HK-2 (cell line): ENCODE measurements at regions not wholly inside any gene's neighbourhood (a gene's known extent, or its start where the extent isn't known, plus 50 kb on each side); places are given as distances from the start of the nearest gene placed in this dataset.
"Not testable (repeated sequence)": the region's sequence is repeated elsewhere in the genome, so short reads cannot be mapped to it uniquely, and the experiment has no call there.

Experiments
- DNase-seq: peaks from one replicate; pipeline ENCODE4 v3.0.0-alpha.2; 2018; ENCODE audit not compliant: unreplicated experiment

DNA sequence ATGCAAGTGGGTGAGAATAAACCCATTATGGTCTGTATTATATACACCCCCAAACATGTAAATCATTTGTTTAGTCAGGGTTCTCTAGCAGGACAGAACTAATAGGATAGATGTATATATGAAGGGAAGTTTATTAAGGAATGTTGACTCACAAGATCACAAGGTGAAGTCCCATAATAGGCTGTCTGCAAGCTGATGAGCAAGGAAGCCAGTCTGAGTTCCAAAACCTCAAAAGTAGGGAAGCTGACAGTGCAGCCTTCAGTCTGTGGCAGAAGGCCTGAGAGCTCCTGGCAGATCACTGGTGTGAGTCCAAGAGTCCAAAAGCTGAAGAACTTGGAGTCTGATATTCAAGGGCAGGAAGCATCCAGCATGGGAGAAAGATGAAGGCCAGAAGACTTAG lies 270.8 kb upstream of the PRICKLE1 start:
- not testable (repeated sequence) for DNase-seq

DNA sequence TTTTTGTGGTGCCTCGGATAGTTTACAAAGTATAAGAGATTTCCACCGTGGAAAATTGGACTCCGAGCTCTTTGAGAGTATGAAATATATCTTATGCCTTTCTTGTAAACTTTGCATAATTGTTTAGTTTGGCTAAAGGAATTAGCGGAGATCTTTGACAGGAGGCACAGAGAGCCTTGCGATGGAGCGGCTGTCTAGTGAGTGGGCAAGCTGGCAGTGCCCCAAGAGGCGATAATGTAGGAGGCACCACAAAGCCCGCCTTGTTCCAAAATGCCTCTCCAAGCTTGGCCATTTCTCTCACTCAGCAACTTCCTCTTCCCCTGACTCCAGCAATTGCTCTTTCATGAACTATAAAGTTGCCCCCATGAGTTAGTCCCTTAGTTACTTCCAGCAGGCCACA lies 270.1 kb upstream of the PRICKLE1 start:
- DNase-seq: no peak

DNA sequence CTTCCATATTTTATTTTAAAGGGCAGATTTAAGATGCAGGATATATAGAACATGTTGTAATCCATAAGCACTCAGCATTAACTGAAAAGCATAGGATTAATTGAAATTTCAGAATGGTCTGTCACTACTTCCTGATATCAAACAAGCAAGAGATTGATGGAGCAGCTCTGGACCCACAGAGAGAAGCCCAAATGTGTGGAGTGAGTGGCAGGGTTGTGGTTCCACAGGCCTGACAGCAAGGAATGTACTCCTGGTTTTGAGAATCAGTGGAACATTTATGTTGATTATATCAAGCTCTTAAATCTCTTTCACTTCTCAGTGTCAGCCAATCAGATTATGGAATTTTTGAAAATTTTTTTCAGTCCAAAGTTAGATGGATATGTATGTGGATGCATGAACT lies 267.6 kb upstream of the PRICKLE1 start:
- no peak for DNase-seq

DNA sequence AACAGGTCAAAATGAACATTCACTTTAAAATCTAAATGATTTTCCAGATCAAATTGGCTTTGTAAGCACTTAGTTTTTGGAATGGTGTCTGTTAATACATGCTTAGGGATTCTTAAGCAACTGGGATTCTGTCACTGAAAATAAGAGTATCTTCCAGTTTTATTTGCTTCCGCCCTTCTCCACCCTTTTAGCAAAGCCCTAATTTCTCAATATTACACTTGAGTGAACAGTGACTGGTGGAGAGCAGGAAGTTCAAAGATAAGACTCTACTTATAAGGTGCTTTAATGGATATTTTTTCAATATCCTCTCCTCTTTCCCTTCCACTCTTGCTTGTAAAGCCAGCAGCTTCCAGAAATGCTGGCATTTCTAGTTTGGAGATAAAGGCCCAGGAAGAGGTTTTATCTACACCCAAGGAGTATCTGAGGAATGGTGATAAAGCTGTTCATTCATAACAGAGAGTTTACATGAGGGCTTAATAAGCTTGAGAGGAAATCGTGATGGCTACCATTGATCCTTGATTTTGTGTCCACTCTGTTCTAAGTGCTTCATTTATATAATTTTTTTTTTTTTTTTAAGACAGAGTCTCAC lies 265.9 kb upstream of the PRICKLE1 start:
- no peak for DNase-seq

DNA sequence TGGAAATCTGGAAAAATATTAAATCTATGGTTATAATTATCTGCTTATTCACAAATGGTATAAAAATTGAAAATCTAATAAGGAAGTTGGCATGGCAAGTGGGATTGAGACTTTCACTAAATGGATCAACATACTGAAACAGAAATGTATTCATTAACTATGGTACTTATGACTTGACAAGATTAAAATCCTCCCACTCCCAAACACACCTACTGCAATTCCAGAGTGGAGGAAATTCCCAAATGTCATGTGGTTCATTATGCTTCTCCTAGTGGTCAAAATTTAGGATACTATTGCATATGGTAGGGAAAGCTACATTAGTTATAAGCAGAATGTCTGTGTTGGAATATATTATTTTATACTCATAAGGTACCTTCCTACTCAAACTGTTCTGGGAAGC lies 265.3 kb upstream of the PRICKLE1 start:
- no peak for DNase-seq

DNA sequence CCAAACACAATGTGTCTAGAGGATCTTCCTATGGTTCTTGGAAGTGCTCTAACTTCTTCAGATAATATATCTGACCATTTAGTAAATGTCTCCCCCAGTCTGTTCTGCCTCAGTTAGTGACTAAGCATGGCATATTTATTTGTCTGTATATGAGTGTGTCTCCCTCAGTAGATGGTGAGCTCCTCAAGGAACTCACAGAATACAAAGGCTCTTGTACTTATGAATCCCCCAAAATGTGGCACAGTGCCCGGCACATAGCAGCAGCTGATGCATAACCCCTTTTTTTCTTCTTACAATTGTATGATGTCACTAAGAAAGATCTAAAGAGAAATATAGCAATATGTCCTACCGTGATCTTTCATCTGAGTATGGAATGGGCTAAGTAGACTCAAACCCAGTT lies 264.7 kb upstream of the PRICKLE1 start:
- DNase-seq: no peak

DNA sequence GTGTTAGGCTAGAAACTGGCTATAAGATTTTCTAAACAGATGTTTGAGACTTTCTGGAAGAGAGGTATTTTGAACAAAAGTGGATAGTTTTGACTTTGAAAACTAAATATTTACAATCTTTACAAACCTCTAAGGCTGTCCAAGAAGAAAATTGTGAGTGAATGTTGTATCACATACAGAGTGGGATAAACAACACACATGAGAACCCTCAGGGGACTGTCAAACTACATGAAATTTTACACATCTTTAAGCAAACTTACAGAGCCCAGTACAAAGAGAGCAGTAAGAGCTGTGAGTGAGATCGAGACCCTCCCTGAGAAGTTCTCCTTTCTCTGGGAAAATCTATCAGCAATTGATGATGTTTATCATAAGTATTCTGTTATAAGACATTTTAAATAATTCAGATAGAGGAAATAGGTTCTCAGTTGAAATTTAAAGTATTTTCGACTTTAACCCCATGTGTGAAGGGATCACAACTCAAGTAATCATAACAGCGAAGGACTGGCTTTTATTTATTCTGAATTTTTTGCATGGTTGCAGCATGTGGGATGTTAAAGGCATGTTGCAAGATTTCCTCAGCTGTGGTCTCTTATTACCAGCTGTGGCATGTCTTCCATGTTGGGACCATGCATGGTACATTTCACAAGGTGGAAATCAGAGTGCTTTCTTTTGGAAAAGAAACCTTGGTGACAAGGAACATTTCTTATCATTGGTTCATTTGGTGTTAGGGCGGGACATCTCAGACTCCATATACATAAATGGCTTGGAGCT lies 264.0 kb upstream of the PRICKLE1 start:
- no peak for DNase-seq

DNA sequence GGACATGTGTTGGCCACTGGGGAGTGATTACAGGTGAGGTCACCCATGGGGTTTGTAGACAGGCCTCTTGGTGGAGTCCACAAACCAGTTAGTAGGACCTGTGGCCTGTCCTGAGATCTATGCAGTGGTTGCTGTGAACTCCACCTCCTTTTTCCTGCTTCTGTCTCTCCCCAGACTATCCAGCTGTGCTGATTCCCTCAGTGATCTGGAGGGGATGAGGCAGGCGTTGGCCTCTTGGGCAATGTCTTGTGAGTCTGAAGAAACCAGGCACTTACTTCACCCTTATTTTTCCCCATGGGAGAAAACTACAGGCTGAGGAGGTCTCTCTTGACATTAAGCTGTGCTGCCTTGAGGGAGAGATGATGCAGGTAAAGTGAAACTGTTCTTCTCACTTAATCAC lies 257.2 kb upstream of the PRICKLE1 start:
- no peak for DNase-seq

DNA sequence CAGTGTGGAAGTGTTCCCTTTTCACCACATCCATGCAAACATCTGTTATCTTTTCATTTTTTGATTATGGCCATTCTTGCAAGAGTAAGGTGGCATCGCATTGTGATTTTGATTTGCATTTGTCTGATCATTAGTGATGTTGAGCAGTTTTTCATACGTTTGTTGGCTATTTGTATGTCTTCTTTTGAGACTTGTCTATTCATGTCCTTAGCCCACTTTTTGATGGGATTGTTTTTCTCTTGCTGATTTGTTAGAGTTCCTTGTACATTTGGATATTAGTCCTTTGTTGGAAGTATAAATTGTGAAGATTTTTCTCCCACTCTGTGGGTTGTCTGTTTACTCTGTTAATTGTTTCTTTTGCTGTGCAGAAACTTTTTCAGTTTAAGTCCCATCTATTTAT lies 244.5 kb upstream of the PRICKLE1 start:
- DNase-seq: no peak

DNA sequence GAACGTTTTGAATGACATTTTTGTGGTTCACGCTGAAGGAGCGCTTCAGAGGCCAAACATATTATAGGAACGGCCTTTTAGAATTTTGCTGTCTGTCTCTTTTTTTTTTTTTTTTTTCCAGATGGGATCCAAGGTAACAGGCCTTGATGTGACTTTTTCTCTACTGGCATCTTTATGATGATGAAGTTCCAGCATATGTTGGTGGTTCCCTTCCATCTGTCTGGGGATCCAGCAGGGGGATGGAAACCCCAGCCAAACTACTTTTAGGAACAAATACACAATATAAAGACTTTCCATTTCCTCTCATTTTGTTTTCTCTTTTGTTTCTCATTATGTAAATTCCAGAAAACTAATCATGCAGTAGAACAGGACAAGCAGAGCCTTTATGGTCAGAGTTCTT lies 239.3 kb upstream of the PRICKLE1 start:
- no peak for DNase-seq

DNA sequence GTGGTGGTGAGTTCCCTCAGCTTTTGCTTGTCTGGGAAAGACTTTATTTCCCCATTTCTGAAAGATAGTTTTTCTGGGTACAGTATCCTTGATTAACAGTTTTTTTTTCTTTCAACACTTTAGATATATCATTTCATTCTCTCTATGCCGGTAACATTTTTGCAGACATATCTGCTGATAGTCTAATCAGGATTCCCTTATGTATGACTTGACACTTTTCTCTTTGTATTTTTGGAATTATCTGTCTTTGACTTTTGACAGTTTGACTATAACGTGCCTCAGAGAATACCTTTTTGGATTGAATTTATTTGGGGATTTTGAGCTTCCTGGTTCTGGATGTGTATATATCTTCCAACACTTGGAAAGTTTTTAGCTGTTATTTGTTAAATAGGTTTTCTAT lies 234.8 kb upstream of the PRICKLE1 start:
- DNase-seq: no peak

DNA sequence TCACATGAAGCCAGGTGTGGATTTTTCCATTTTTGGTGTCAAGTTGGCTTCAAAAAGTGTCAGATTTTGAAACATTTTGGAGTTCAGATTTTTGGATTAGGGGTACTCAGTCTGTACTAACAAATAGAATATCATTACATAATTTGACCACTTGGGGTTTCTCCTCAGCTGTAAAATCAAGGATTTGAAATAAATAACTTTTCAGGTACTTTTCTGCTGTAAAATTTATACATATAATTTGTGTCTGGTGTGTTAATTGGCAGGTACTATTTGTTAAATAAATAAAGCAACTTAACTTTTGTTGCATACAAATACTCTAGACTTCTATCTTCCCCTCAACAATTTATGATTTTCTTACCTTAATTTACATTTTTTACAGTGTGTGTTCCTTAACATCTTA lies 234.1 kb upstream of the PRICKLE1 start:
- DNase-seq: no peak

DNA sequence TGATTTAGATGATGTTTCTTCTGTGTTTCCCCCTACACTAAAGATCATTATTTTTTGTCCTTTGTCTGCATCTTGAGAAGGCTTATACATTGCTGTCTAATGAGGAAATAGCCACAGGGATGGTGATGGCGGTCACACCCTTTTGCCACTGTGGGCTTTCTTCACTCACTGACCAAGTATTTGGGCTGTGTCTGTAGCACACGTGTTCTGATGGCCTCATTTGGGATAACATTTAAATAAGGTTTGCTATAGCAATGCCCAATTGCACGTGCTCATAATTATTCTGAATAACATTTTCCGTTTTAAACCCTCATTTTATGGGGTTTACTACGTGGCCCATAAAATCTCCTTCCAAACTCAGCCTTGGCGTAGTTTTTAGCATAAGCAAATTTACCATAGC lies 230.3 kb upstream of the PRICKLE1 start:
- DNase-seq: no peak

DNA sequence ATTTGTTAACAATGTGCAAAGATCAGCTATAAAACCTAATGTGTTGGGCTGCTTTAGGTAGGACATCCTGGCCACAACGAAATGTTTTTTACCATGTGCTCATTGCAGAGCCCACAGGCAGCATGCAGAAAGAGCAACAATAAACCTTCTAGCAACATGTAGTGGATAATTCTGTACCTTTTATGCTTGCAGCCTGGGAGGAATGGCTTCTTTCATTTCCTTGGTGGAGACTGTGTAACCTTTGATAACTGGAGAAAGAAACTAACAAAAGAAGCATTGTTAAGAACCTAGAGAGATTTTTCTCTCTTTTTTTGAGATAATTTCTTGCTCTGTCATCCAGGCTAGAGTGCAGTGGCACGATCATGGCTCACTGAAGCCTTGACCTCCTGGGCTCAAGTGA lies 225.5 kb upstream of the PRICKLE1 start:
- DNase-seq: no peak

DNA sequence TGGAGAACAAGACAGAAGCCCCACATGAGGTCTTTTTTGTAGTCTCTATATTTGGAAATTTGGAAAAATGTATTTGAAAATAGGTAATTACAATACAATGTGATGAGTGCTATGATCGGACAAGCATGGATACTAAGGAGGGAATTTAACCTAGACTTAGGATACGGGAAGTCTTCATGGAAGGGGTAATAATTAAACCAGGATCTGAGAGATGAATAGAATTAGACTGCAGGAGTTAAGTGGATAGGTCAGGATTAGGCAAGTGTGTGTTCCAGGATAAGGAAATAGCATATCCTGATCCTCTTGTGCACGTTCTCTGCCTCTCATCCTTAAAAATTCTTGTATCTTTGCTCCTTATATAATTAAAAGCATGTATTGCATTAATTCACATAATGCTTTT lies 223.3 kb upstream of the PRICKLE1 start:
- no peak for DNase-seq

DNA sequence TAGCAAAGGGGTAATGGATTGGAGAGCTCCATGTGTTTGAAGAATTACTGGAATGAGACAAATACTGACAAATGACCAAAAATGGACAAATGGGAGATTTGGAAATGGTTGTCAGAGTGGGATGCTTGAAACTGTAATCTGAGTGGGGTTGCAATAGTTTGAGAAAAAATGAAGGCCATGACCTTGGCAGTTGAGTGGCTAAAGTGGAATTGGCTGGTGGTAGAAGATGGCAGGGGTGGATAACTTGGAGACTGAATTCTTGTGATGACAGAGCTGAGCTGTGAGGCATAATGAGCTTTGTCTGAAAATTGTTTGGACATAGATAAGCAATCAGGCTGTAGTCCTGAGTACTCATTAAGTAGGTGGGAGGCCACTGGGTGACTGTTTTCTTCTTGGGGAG lies 222.5 kb upstream of the PRICKLE1 start:
- no peak for DNase-seq

DNA sequence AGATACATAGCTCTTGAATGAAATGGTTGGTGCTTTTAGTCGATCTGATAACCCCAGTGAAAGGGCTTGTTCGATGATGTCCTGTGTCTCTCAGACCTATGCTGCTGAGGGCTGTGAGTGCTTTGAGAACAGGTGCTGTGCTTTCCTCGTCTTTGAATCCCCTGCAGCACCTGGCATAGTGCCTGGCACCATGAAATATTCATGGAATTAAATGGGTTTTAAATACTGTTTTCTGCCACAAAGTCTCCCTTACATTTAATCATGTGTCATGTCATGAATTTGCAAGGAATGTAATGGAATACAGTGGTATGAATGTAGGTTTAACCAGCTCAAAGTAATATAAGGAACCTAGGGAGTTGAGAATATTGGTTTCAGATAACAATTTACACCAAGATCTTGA lies 220.5 kb upstream of the PRICKLE1 start:
- DNase-seq: no peak

DNA sequence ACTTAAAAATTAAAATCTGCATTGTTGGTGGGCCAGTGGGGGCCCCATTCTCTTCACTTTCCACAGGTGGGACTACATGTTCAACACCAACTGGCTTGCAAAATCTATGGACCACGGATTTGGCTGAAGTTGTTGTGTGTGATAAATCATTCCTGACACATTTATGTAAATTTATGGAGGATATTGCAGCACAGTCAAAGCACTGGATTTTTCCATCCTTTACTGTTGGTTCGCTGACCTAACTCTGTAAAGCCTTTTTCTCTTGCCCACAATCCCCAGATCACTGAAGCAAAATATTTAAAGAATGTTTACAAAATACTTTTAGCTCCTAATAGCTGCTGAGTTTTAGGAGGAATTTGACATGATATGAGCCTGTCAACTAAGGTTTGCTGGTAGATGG lies 219.7 kb upstream of the PRICKLE1 start:
- no peak for DNase-seq

DNA sequence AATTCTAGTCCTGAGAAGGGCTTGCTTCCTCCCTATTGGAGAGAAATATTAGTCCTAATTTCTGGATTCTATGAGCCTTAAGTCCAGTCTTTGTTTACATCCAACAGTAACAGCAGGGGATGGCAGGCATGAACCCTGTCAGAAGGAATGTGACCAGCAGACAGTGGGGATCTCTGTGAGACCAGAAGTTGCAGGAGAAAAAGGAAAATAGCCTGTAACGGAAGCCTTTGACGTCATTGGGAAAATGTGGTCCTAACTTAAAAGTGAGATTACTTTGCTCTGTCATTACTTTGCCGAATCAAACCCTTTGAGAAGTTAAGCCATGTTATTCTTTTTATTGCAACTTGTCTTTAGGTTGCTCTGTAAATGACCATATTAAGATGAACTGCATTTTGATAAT lies 218.2 kb upstream of the PRICKLE1 start:
- DNase-seq: no peak

DNA sequence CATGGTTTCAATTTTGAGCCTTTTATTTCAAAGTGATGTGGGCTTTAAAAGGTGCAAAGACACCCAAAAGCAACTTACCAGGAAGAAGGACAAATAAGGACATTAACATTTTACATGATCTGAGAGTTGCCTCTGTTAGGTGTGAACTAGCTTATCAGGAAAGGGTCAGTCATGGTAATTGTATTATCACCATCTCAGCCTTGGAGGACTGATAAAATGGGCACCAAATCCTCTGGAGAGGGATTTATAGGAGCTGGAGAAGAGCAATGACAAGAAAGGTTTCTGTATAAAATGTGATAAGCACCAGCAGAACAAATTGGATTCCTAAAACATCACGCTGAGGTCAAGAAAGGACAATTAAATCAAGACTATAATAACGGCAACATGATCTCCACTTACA lies 217.7 kb upstream of the PRICKLE1 start:
- DNase-seq: no peak

DNA sequence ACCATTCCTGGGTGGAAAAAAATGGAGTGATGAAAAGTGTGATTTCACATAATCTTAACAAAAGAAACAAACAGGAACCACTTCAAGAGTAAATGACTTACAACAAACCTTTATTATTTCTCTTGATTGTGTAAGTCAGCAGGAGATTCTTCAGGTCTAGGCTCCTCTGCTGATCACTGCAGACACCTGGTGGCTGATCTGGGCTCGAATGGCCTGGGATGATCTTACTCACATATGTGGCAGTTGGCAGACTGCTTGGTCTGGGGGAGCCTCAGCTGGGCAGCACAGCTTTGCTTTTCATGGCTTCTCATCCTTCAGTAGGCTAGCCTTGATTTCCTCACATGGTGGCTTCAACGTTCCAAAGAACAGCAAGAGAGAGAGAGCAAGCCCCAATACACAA lies 215.4 kb upstream of the PRICKLE1 start:
- no peak for DNase-seq

DNA sequence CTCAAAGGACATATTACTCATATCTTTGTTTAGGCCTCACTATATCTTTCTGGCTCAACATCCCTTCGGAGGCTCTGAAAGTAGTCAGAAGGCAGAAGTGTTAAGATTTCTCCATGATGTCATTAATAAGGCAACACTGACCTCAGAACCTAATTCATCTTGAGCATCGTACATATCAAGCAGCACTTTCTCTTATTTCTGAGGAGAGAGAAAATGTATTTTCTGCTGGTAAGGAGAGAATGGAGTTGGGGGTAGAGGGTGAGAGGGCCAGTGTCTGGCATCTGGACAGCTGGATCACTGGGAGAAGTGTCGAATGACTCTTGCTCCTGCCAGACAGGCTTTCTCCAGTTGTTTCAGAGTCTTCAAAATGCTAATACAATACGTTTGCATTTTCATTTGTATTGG lies 213.2 kb upstream of the PRICKLE1 start:
- DNase-seq: no peak

DNA sequence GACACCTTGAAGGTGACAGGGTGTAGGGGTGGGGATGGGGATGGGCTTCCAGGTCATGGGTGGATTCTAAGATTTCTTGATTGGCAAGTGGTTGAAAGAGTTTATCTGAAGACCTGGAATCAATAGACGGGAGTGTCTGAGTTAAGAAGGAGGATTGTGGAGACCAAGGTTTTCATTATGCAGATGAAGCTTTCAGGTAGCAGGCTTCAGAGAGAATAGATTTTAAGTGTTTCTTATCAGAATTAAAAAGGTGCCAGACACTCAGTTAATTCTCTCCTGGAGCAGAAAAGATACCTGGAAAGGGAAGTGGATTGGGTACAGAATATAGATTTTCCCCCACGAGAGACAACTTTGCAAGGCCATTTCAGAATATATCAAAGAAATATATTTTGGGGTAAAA lies 211.7 kb upstream of the PRICKLE1 start:
- DNase-seq: no peak

DNA sequence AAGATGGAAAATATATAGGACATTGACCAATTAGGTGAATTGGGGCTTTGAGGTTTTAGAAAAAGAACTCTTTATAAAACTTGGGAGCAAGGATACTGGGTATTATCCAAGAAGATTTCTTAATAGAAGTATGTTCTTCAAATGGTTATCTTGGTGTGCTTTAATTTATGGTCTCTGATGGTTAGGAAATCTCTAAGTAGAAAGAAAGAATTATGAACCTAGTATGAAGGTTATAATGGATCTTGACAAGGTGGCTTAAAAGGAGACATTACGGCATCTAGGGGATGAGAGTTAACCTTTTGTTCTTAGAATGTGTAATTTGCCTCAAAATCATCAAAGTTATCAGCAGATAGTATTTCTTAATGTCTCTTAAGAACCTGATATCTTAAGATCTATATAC lies 210.4 kb upstream of the PRICKLE1 start:
- DNase-seq: no peak
